Astrocyte of the cerebellum (primary cell): ENCODE measurements at regions not wholly inside any gene's neighbourhood (a gene's known extent, or its start where the extent isn't known, plus 50 kb on each side); places are given as distances from the start of the nearest gene placed in this dataset.

Source experiments
- DNase-seq: peaks from one replicate; pipeline ENCODE4 v3.0.0-alpha.2; 2011; ENCODE audit warnings: low read depth
- H3K4me3 ChIP-seq: 2 replicates; pipeline ENCODE4 v1.5.1; 2011; ENCODE audit warnings: mild to moderate bottlenecking, low read depth, low read length, moderate library complexity
- CTCF ChIP-seq: IDR thresholded peaks from 2 replicates; pipeline ENCODE4 v1.5.1; 2012; ENCODE audit warnings: low read length, low read depth, moderate library complexity, mild to moderate bottlenecking; ENCODE audit errors: missing control alignments
- in situ Hi-C: cut with HindIII; loops from 2 replicates; pipeline ENCODE4 v1.10.0; 2017; ENCODE audit warnings: low sequenced_read_pairs

- no peak for DNase-seq
- in situ Hi-C loops, result no loop called here
- no peak overlapping the region for H3K4me3 ChIP-seq
- no peak for TF ChIP-seq CTCF
Measured at GRCh38 chr2:196448407-196449079, 191.0 kb upstream of the CCDC150 start.

DNA sequence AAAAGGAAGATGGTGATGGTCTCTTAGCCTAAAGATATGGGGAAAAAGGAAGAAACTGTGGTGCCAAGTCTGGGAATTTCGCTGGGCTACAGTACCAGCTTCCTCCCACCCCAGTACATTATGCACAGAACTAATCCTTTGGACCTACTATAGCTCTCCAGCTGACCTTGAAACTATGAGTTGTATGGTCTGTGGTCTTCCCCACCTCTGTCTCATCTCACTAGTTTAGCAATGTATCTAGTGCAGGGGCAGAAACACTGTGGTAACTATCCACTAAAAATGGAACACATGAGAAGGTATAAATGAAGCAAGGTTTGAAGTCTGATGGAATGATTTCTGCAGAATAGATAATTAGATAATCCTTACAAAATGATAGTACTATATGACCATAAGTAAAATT, 190.4 kb upstream of the CCDC150 start:
- no peak for DNase-seq
- in situ Hi-C loops, result no loop called here
- H3K4me3 ChIP-seq, result no peak overlapping the region
- no peak for TF ChIP-seq CTCF

DNA sequence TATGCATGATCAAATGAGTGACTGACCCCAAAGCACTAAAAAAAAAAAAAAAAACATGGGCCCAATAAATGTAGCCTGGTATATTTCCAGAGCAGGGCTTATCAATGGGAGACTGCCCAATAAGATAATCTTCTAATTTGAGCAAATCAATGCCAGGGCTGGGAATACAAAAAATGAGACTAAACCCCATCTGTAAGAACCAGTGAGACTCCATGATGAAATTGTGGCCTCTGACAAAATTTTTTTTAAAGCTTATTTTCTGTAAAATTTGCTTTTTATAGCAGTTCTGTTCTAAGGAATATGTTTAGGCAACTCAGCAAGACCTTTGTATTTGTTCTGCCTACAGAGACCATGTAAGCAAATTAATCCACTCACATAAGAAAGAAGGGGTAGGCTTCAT, 186.8 kb upstream of the CCDC150 start:
- no peak for TF ChIP-seq CTCF
- no peak for DNase-seq
- in situ Hi-C loops, result no loop called here
- no peak overlapping the region for H3K4me3 ChIP-seq

DNA sequence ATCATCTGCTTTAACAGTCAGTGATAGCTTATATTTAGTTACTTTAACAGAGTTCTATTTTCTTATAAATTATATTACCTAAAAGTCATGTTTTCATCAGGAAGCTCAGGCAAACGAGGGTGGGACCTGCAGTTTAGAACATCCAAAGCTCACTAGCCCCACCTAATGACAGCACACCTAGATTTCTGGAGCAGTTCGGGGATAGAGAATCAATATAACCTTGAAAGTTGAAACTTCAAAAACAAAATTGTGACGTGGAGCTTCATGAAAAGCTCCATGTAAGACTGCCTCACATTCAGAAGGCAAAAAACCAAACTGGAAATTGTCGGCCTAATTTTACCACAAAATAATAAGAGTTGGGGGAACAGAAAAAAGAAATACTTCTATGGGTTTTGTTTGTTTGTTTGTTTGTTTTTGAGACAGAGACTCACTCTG, 185.9 kb upstream of the CCDC150 start:
- in situ Hi-C loops, result no loop called here
- TF ChIP-seq CTCF, result peak; percentile 69
- H3K4me3 ChIP-seq, result no peak overlapping the region
- DNase-seq, result peak; percentile 37

DNA sequence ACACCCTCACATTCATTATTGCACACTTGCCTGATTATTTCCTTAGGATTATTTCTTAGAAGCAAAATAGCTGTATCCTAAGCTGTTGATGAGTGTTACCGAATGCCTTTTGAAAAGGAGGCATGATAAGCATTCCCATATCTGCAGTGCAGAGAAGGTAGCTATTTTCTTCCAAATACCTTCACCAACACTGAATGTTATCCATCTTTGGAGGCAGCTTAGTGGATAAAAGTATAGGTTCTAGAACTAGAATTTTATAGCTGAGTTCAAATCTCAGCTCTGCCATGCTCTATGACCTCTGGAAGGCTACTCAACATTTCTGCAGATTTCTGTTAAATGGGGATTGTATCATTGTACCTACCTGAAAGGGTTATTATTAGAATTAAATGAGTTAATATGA, 185.0 kb upstream of the CCDC150 start:
- TF ChIP-seq CTCF, result no peak

DNA sequence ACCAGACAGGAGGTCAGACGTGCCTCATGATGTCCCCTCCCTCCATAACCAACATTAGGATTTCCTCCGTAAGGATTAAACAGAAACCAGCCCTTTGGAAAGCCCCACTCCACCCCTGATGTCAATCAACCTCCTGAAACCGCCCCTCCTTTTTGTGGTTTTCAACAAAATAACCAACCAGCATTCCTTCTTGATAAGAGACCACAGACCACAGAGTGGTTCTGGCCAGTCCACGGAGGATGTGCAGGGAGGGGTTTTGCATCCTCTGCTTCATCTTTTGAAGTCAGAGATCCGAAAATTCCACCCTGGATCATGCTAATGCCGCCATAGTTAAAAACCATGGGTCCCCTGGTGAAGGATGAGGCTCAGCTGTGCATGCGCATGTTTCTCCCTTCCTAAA, 180.0 kb upstream of the CCDC150 start:
- in situ Hi-C loops, result no loop called here
- DNase-seq, result peak; percentile 51
- TF ChIP-seq CTCF, result no peak
- no peak overlapping the region for H3K4me3 ChIP-seq

More for the DNA sequence above, 185.0 kb upstream of the CCDC150 start:
- DNase-seq, result no peak
- no peak overlapping the region for H3K4me3 ChIP-seq
- in situ Hi-C loops, result no loop called here

DNA sequence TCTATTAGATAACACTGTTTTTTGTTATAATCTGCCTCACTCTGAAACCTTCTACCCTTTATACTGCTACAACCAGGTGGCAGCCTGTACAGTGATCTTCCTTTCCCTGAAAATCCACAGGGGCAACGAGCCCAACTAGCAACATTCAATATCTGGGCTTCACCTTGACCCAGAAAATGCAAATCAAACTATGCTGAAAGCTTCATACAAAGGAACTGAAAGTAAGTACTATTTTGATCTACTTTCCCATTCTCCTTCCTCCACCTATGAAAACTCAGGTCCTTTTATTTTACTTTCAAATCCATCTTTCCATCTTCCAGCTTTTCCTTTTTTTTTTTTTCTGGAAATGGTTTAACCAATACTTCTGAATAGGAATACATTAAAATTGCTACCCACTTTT, 175.8 kb upstream of the CCDC150 start:
- no peak for DNase-seq
- no peak for TF ChIP-seq CTCF
- no peak overlapping the region for H3K4me3 ChIP-seq
- in situ Hi-C loops, result no loop called here
